ENCODE measurements at regions not wholly inside any gene's neighbourhood (a gene's known extent, or its start where the extent isn't known, plus 50 kb on each side); places are given as distances from the start of the nearest gene placed in this dataset.

- H2AK5ac ChIP-seq (ENCODE audit: low read length, severe bottlenecking): no peak overlapping the region
- H3K27ac ChIP-seq (ENCODE audit: low read length, poor library complexity, severe bottlenecking): no peak overlapping the region
- H2BK15ac ChIP-seq (ENCODE audit: low read depth, poor library complexity, severe bottlenecking): no peak overlapping the region
- H3K4me2 ChIP-seq (ENCODE audit: low read length, poor library complexity, severe bottlenecking): no peak overlapping the region
- no peak overlapping the region for H3K4me3 ChIP-seq (ENCODE audit: insufficient read depth in 1 of 2, low read depth in 1 of 2, low read length in 2 of 2)
- no peak overlapping the region for H3K9ac ChIP-seq (ENCODE audit: low read length)
- H3K9me3 ChIP-seq (ENCODE audit: control insufficient read depth, low read length): no peaks in the 10 kb centered on the region
- H3K4ac ChIP-seq (ENCODE audit: low read depth in 1 of 2, low read length in 2 of 2): no peak overlapping the region
- no peak overlapping the region for H2BK120ac ChIP-seq (ENCODE audit: low read depth, low read length)
- H3K36me3 ChIP-seq (ENCODE audit: control insufficient read depth in 1 of 2, insufficient read depth in 2 of 2, low read depth in 1 of 2, low read length in 2 of 2): no peaks in the 10 kb centered on the region
- H2AFZ ChIP-seq (ENCODE audit: low read depth, low read length): no peak overlapping the region
- no peak for DNase-seq
- no peak overlapping the region for H2BK12ac ChIP-seq (ENCODE audit: low read length in 2 of 2)
- H3K18ac ChIP-seq (ENCODE audit: low read depth in 1 of 2, low read length in 2 of 2): no peak overlapping the region
- WGBS: no CpG with 5 or more reads among the region's 1 CpG
- no peak overlapping the region for H2BK5ac ChIP-seq (ENCODE audit: low read depth, low read length, poor library complexity, severe bottlenecking)
- no peaks in the 10 kb centered on the region for H3K79me1 ChIP-seq (replicated peaks; ENCODE audit: low read length, poor library complexity, severe bottlenecking)
- H4K8ac ChIP-seq (ENCODE audit: low read length): no peak overlapping the region
- no peaks in the 10 kb centered on the region for H3K4me1 ChIP-seq (ENCODE audit: control insufficient read depth, insufficient read depth, low read depth, low read length)
- no peak overlapping the region for H4K91ac ChIP-seq (ENCODE audit: low read length)
- H3K27me3 ChIP-seq (ENCODE audit: control insufficient read depth in 1 of 2, insufficient read depth in 1 of 2, low read length in 2 of 2): no peaks in the 10 kb centered on the region
- H3K14ac ChIP-seq (ENCODE audit: low read length in 2 of 2): no peak overlapping the region
- H3K23ac ChIP-seq (ENCODE audit: low read length in 2 of 2): no peak overlapping the region
These were observed 124.6 kb downstream of the ZC3H11B start for GRCh38 chr1:219488275-219488674.

- no CpG with 5 or more reads among the region's 1 CpG for WGBS
- H2AFZ ChIP-seq (ENCODE audit: low read depth, low read length): no peak overlapping the region
- no peak overlapping the region for H3K9ac ChIP-seq (ENCODE audit: low read length)
- H4K8ac ChIP-seq (ENCODE audit: low read length): no peak overlapping the region
- no peak overlapping the region for H3K23ac ChIP-seq (ENCODE audit: low read length in 2 of 2)
- no peaks in the 10 kb centered on the region for H3K79me1 ChIP-seq (replicated peaks; ENCODE audit: low read length, poor library complexity, severe bottlenecking)
- H2BK120ac ChIP-seq (ENCODE audit: low read depth, low read length): no peak overlapping the region
- DNase-seq: no peak
- H4K91ac ChIP-seq (ENCODE audit: low read length): no peak overlapping the region
- H3K9me3 ChIP-seq (ENCODE audit: control insufficient read depth, low read length): no peaks in the 10 kb centered on the region
- no peak overlapping the region for H2BK5ac ChIP-seq (ENCODE audit: low read depth, low read length, poor library complexity, severe bottlenecking)
- no peak overlapping the region for H3K27ac ChIP-seq (ENCODE audit: low read length, poor library complexity, severe bottlenecking)
- H3K27me3 ChIP-seq (ENCODE audit: control insufficient read depth in 1 of 2, insufficient read depth in 1 of 2, low read length in 2 of 2): no peaks in the 10 kb centered on the region
- no peaks in the 10 kb centered on the region for H3K4me1 ChIP-seq (ENCODE audit: control insufficient read depth, insufficient read depth, low read depth, low read length)
- H3K14ac ChIP-seq (ENCODE audit: low read length in 2 of 2): no peak overlapping the region
- no peak overlapping the region for H2BK15ac ChIP-seq (ENCODE audit: low read depth, poor library complexity, severe bottlenecking)
- no peak overlapping the region for H2AK5ac ChIP-seq (ENCODE audit: low read length, severe bottlenecking)
- no peak overlapping the region for H3K4me3 ChIP-seq (ENCODE audit: insufficient read depth in 1 of 2, low read depth in 1 of 2, low read length in 2 of 2)
- H2BK12ac ChIP-seq (ENCODE audit: low read length in 2 of 2): no peak overlapping the region
- no peak overlapping the region for H3K4ac ChIP-seq (ENCODE audit: low read depth in 1 of 2, low read length in 2 of 2)
- H3K4me2 ChIP-seq (ENCODE audit: low read length, poor library complexity, severe bottlenecking): no peak overlapping the region
- H3K36me3 ChIP-seq (ENCODE audit: control insufficient read depth in 1 of 2, insufficient read depth in 2 of 2, low read depth in 1 of 2, low read length in 2 of 2): no peaks in the 10 kb centered on the region
- H3K18ac ChIP-seq (ENCODE audit: low read depth in 1 of 2, low read length in 2 of 2): no peak overlapping the region
These were observed 129.4 kb downstream of the ZC3H11B start for GRCh38 chr1:219483530-219483929.

GRCh38 chr1:219480011-219480410 lies 132.9 kb downstream of the ZC3H11B start:
- Histone ChIP-seq H3K4me1 (ENCODE audit: control insufficient read depth, insufficient read depth, low read depth, low read length) (no peaks in the 10 kb centered on the region), H3K9me3 (ENCODE audit: control insufficient read depth, low read length) (no peaks in the 10 kb centered on the region), H4K8ac (ENCODE audit: low read length) (no peak overlapping the region), H2AK5ac (ENCODE audit: low read length, severe bottlenecking) (no peak overlapping the region), H3K4ac (ENCODE audit: low read depth in 1 of 2, low read length in 2 of 2) (no peak overlapping the region), H4K91ac (ENCODE audit: low read length) (no peak overlapping the region), H3K23ac (ENCODE audit: low read length in 2 of 2) (no peak overlapping the region), H2BK15ac (ENCODE audit: low read depth, poor library complexity, severe bottlenecking) (no peak overlapping the region), H3K27me3 (ENCODE audit: control insufficient read depth in 1 of 2, insufficient read depth in 1 of 2, low read length in 2 of 2) (no peaks in the 10 kb centered on the region), H3K4me3 (ENCODE audit: insufficient read depth in 1 of 2, low read depth in 1 of 2, low read length in 2 of 2) (no peak overlapping the region), H3K4me2 (ENCODE audit: low read length, poor library complexity, severe bottlenecking) (no peak overlapping the region), H3K14ac (ENCODE audit: low read length in 2 of 2) (no peak overlapping the region), H3K18ac (ENCODE audit: low read depth in 1 of 2, low read length in 2 of 2) (no peak overlapping the region), H3K27ac (ENCODE audit: low read length, poor library complexity, severe bottlenecking) (no peak overlapping the region), H3K79me1 (replicated peaks; ENCODE audit: low read length, poor library complexity, severe bottlenecking) (no peaks in the 10 kb centered on the region), H2BK5ac (ENCODE audit: low read depth, low read length, poor library complexity, severe bottlenecking) (no peak overlapping the region), H2BK12ac (ENCODE audit: low read length in 2 of 2) (no peak overlapping the region), H2BK120ac (ENCODE audit: low read depth, low read length) (no peak overlapping the region), H2AFZ (ENCODE audit: low read depth, low read length) (no peak overlapping the region), H3K9ac (ENCODE audit: low read length) (no peak overlapping the region), H3K36me3 (ENCODE audit: control insufficient read depth in 1 of 2, insufficient read depth in 2 of 2, low read depth in 1 of 2, low read length in 2 of 2) (no peaks in the 10 kb centered on the region)
- WGBS: 88% methylated on average over 8 of the region's 10 CpGs
- DNase-seq: no peak

- WGBS: 100% methylated on average over 1 of the region's 3 CpGs
- H3K9me3 ChIP-seq (ENCODE audit: control insufficient read depth, low read length): no peaks in the 10 kb centered on the region
- H3K4ac ChIP-seq (ENCODE audit: low read depth in 1 of 2, low read length in 2 of 2): no peak overlapping the region
- no peaks in the 10 kb centered on the region for H3K4me1 ChIP-seq (ENCODE audit: control insufficient read depth, insufficient read depth, low read depth, low read length)
- H3K9ac ChIP-seq (ENCODE audit: low read length): no peak overlapping the region
- no peak overlapping the region for H4K91ac ChIP-seq (ENCODE audit: low read length)
- no peak overlapping the region for H3K14ac ChIP-seq (ENCODE audit: low read length in 2 of 2)
- H2AK5ac ChIP-seq (ENCODE audit: low read length, severe bottlenecking): no peak overlapping the region
- no peaks in the 10 kb centered on the region for H3K36me3 ChIP-seq (ENCODE audit: control insufficient read depth in 1 of 2, insufficient read depth in 2 of 2, low read depth in 1 of 2, low read length in 2 of 2)
- no peak overlapping the region for H2BK120ac ChIP-seq (ENCODE audit: low read depth, low read length)
- H3K18ac ChIP-seq (ENCODE audit: low read depth in 1 of 2, low read length in 2 of 2): no peak overlapping the region
- H4K8ac ChIP-seq (ENCODE audit: low read length): no peak overlapping the region
- no peaks in the 10 kb centered on the region for H3K79me1 ChIP-seq (replicated peaks; ENCODE audit: low read length, poor library complexity, severe bottlenecking)
- H3K4me3 ChIP-seq (ENCODE audit: insufficient read depth in 1 of 2, low read depth in 1 of 2, low read length in 2 of 2): no peak overlapping the region
- H2BK5ac ChIP-seq (ENCODE audit: low read depth, low read length, poor library complexity, severe bottlenecking): no peak overlapping the region
- no peak overlapping the region for H2BK12ac ChIP-seq (ENCODE audit: low read length in 2 of 2)
- no peak for DNase-seq
- H3K27ac ChIP-seq (ENCODE audit: low read length, poor library complexity, severe bottlenecking): no peak overlapping the region
- H3K27me3 ChIP-seq (ENCODE audit: control insufficient read depth in 1 of 2, insufficient read depth in 1 of 2, low read length in 2 of 2): no peaks in the 10 kb centered on the region
- H2BK15ac ChIP-seq (ENCODE audit: low read depth, poor library complexity, severe bottlenecking): no peak overlapping the region
- no peak overlapping the region for H3K4me2 ChIP-seq (ENCODE audit: low read length, poor library complexity, severe bottlenecking)
- no peak overlapping the region for H3K23ac ChIP-seq (ENCODE audit: low read length in 2 of 2)
- H2AFZ ChIP-seq (ENCODE audit: low read depth, low read length): no peak overlapping the region
These were observed 134.1 kb downstream of the ZC3H11B start for GRCh38 chr1:219478811-219479210.

Data from mesenchymal stem cell (in vitro differentiated cells and primary cell).